Breast epithelium (tissue), 3 donors: ENCODE measurements at regions not wholly inside any gene's neighbourhood (a gene's known extent, or its start where the extent isn't known, plus 50 kb on each side); places are given as distances from the start of the nearest gene placed in this dataset.

Source experiments
- POLR2AphosphoS5 ChIP-seq, 3 donors: sonication (generic); formaldehyde crosslinking; IDR thresholded peaks; one replicate each; pipeline ENCODE4 v1.6.1; 2017; ENCODE audit warnings: antibody characterized with exemption in 3 of 3
- TF ChIP-seq, protein P1 (sequence below), 3 donors: fragments of 450-650 bp; IDR thresholded peaks; one replicate each; pipeline ENCODE4 v1.5.1; 2016 to 2017; ENCODE audit warnings: antibody characterized with exemption in 3 of 3, mild to moderate bottlenecking in 3 of 3, moderate library complexity in 3 of 3

- no peak for TF ChIP-seq POLR2AphosphoS5 (IDR thresholded peaks at IDR 0.05)
- TF ChIP-seq, protein P1, sequence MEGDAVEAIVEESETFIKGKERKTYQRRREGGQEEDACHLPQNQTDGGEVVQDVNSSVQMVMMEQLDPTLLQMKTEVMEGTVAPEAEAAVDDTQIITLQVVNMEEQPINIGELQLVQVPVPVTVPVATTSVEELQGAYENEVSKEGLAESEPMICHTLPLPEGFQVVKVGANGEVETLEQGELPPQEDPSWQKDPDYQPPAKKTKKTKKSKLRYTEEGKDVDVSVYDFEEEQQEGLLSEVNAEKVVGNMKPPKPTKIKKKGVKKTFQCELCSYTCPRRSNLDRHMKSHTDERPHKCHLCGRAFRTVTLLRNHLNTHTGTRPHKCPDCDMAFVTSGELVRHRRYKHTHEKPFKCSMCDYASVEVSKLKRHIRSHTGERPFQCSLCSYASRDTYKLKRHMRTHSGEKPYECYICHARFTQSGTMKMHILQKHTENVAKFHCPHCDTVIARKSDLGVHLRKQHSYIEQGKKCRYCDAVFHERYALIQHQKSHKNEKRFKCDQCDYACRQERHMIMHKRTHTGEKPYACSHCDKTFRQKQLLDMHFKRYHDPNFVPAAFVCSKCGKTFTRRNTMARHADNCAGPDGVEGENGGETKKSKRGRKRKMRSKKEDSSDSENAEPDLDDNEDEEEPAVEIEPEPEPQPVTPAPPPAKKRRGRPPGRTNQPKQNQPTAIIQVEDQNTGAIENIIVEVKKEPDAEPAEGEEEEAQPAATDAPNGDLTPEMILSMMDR (IDR thresholded peaks at IDR 0.05): no peak
Observed at GRCh38 chr5:78701795-78702410, 53.3 kb upstream of the LHFPL2 start.
